ENCODE measurements at regions not wholly inside any gene's neighbourhood (a gene's known extent, or its start where the extent isn't known, plus 50 kb on each side); places are given as distances from the start of the nearest gene placed in this dataset.
"Not testable (repeated sequence)": the region's sequence is repeated elsewhere in the genome, so short reads cannot be mapped to it uniquely, and the experiment has no call there.

GRCh38 chr2:109669731-109670130, 55.6 kb downstream of the SOWAHC start:
- Histone ChIP-seq H3K9ac (ENCODE audit: low read depth in 1 of 2, low read length in 2 of 2) (no peak overlapping the region), H3K27me3 (ENCODE audit: control insufficient read depth in 2 of 2, insufficient read depth in 2 of 2, low read length in 2 of 2) (no peaks in the 10 kb centered on the region), H3K9me3 (ENCODE audit: control insufficient read depth in 2 of 2, low read length in 2 of 2) (no peaks in the 10 kb centered on the region), H3K4me1 (ENCODE audit: control insufficient read depth in 2 of 2, insufficient read depth in 2 of 2, low read length in 2 of 2) (peaks cover 5 to 8% of the 10 kb centered on the region in 2 donors), H3K36me3 (ENCODE audit: control insufficient read depth in 2 of 2, insufficient read depth in 2 of 2, low read length in 2 of 2) (no peaks in the 10 kb centered on the region), H3K4me3 (ENCODE audit: low read length in 2 of 2) (no peak overlapping the region), H3K27ac (ENCODE audit: low read depth in 2 of 2, low read length in 2 of 2) (no peak overlapping the region)

GRCh38 chr2:109670556-109671411, 56.6 kb downstream of the SOWAHC start:
- Histone ChIP-seq H3K27ac (ENCODE audit: low read depth in 2 of 2, low read length in 2 of 2) (no peak overlapping the region), H3K9ac (ENCODE audit: low read depth in 1 of 2, low read length in 2 of 2) (no peak overlapping the region), H3K4me1 (ENCODE audit: control insufficient read depth in 2 of 2, insufficient read depth in 2 of 2, low read length in 2 of 2) (peaks cover 7 to 12% of the 10 kb centered on the region in 2 donors), H3K27me3 (ENCODE audit: control insufficient read depth in 2 of 2, insufficient read depth in 2 of 2, low read length in 2 of 2) (no peaks in the 10 kb centered on the region), H3K4me3 (ENCODE audit: low read length in 2 of 2) (no peak overlapping the region), H3K36me3 (ENCODE audit: control insufficient read depth in 2 of 2, insufficient read depth in 2 of 2, low read length in 2 of 2) (no peaks in the 10 kb centered on the region), H3K9me3 (ENCODE audit: control insufficient read depth in 2 of 2, low read length in 2 of 2) (no peaks in the 10 kb centered on the region)

- H3K4me1 ChIP-seq (ENCODE audit: control insufficient read depth in 2 of 2, insufficient read depth in 2 of 2, low read length in 2 of 2), result peaks cover 29 to 50% of the 10 kb centered on the region in 2 donors
- H3K9me3 ChIP-seq (ENCODE audit: control insufficient read depth in 2 of 2, low read length in 2 of 2), result no peaks in the 10 kb centered on the region
- peak overlapping the region; percentile 94 to 96 for H3K27ac ChIP-seq (ENCODE audit: low read depth in 2 of 2, low read length in 2 of 2)
- no peaks in the 10 kb centered on the region for H3K27me3 ChIP-seq (ENCODE audit: control insufficient read depth in 2 of 2, insufficient read depth in 2 of 2, low read length in 2 of 2)
- H3K4me3 ChIP-seq (ENCODE audit: low read length in 2 of 2), result peak overlapping the region; percentile 2 to 35
- peak overlapping the region in 1 of 2 donors; percentile 57 for H3K9ac ChIP-seq (ENCODE audit: low read depth in 1 of 2, low read length in 2 of 2)
- H3K36me3 ChIP-seq (ENCODE audit: control insufficient read depth in 2 of 2, insufficient read depth in 2 of 2, low read length in 2 of 2), result no peaks in the 10 kb centered on the region
Measured at GRCh38 chr2:109674894-109675534, 60.9 kb downstream of the SOWAHC start.

- H3K9ac ChIP-seq (ENCODE audit: low read depth in 1 of 2, low read length in 2 of 2), result peak overlapping the region; percentile 35 to 67
- H3K4me1 ChIP-seq (ENCODE audit: control insufficient read depth in 2 of 2, insufficient read depth in 2 of 2, low read length in 2 of 2), result peaks cover 34 to 55% of the 10 kb centered on the region in 2 donors
- H3K27me3 ChIP-seq (ENCODE audit: control insufficient read depth in 2 of 2, insufficient read depth in 2 of 2, low read length in 2 of 2), result no peaks in the 10 kb centered on the region
- H3K9me3 ChIP-seq (ENCODE audit: control insufficient read depth in 2 of 2, low read length in 2 of 2), result no peaks in the 10 kb centered on the region
- H3K36me3 ChIP-seq (ENCODE audit: control insufficient read depth in 2 of 2, insufficient read depth in 2 of 2, low read length in 2 of 2), result no peaks in the 10 kb centered on the region
- peak overlapping the region; percentile 94 to 96 for H3K27ac ChIP-seq (ENCODE audit: low read depth in 2 of 2, low read length in 2 of 2)
- peak overlapping the region; percentile 31 to 32 for H3K4me3 ChIP-seq (ENCODE audit: low read length in 2 of 2)
Measured at GRCh38 chr2:109675666-109676345, 61.6 kb downstream of the SOWAHC start.

GRCh38 chr2:109676346-109676902, 62.3 kb downstream of the SOWAHC start:
- Histone ChIP-seq H3K9me3 (ENCODE audit: control insufficient read depth in 2 of 2, low read length in 2 of 2) (no peaks in the 10 kb centered on the region), H3K4me3 (ENCODE audit: low read length in 2 of 2) (peak overlapping the region; percentile 31 to 32), H3K4me1 (ENCODE audit: control insufficient read depth in 2 of 2, insufficient read depth in 2 of 2, low read length in 2 of 2) (peaks cover 35 to 57% of the 10 kb centered on the region in 2 donors), H3K9ac (ENCODE audit: low read depth in 1 of 2, low read length in 2 of 2) (peak overlapping the region; percentile 35 to 67), H3K27ac (ENCODE audit: low read depth in 2 of 2, low read length in 2 of 2) (peak overlapping the region; percentile 94 to 96), H3K27me3 (ENCODE audit: control insufficient read depth in 2 of 2, insufficient read depth in 2 of 2, low read length in 2 of 2) (no peaks in the 10 kb centered on the region), H3K36me3 (ENCODE audit: control insufficient read depth in 2 of 2, insufficient read depth in 2 of 2, low read length in 2 of 2) (no peaks in the 10 kb centered on the region)

- Histone ChIP-seq H3K4me1 (ENCODE audit: control insufficient read depth in 2 of 2, insufficient read depth in 2 of 2, low read length in 2 of 2) (peaks cover 35 to 60% of the 10 kb centered on the region in 2 donors), H3K27ac (ENCODE audit: low read depth in 2 of 2, low read length in 2 of 2) (peak overlapping the region in 1 of 2 donors; percentile 96)
- not testable (repeated sequence) for H3K36me3 ChIP-seq (ENCODE audit: control insufficient read depth in 2 of 2, insufficient read depth in 2 of 2, low read length in 2 of 2); H3K9ac ChIP-seq (ENCODE audit: low read depth in 1 of 2, low read length in 2 of 2); H3K9me3 ChIP-seq (ENCODE audit: control insufficient read depth in 2 of 2, low read length in 2 of 2); H3K4me3 ChIP-seq (ENCODE audit: low read length in 2 of 2); H3K27me3 ChIP-seq (ENCODE audit: control insufficient read depth in 2 of 2, insufficient read depth in 2 of 2, low read length in 2 of 2)
Measured at GRCh38 chr2:109677121-109677731, 63.1 kb downstream of the SOWAHC start.

- no peak overlapping the region for H3K4me3 ChIP-seq (ENCODE audit: low read length in 2 of 2)
- peak overlapping the region; percentile 52 to 75 for H3K27ac ChIP-seq (ENCODE audit: low read depth in 2 of 2, low read length in 2 of 2)
- no peaks in the 10 kb centered on the region for H3K9me3 ChIP-seq (ENCODE audit: control insufficient read depth in 2 of 2, low read length in 2 of 2)
- H3K4me1 ChIP-seq (ENCODE audit: control insufficient read depth in 2 of 2, insufficient read depth in 2 of 2, low read length in 2 of 2), result peaks cover 35 to 60% of the 10 kb centered on the region in 2 donors
- H3K9ac ChIP-seq (ENCODE audit: low read depth in 1 of 2, low read length in 2 of 2), result peak overlapping the region in 1 of 2 donors; percentile 16
- no peaks in the 10 kb centered on the region for H3K27me3 ChIP-seq (ENCODE audit: control insufficient read depth in 2 of 2, insufficient read depth in 2 of 2, low read length in 2 of 2)
- H3K36me3 ChIP-seq (ENCODE audit: control insufficient read depth in 2 of 2, insufficient read depth in 2 of 2, low read length in 2 of 2), result no peaks in the 10 kb centered on the region
Measured at GRCh38 chr2:109677835-109678580, 63.8 kb downstream of the SOWAHC start.

GRCh38 chr2:109678724-109679201, 64.6 kb downstream of the SOWAHC start:
- H3K4me3 ChIP-seq (ENCODE audit: low read length in 2 of 2); H3K9me3 ChIP-seq (ENCODE audit: control insufficient read depth in 2 of 2, low read length in 2 of 2); H3K36me3 ChIP-seq (ENCODE audit: control insufficient read depth in 2 of 2, insufficient read depth in 2 of 2, low read length in 2 of 2); H3K27me3 ChIP-seq (ENCODE audit: control insufficient read depth in 2 of 2, insufficient read depth in 2 of 2, low read length in 2 of 2): not testable (repeated sequence)
- peak overlapping the region; percentile 52 to 75 for H3K27ac ChIP-seq (ENCODE audit: low read depth in 2 of 2, low read length in 2 of 2)
- H3K4me1 ChIP-seq (ENCODE audit: control insufficient read depth in 2 of 2, insufficient read depth in 2 of 2, low read length in 2 of 2), result peaks cover 35 to 60% of the 10 kb centered on the region in 2 donors
- peak overlapping the region in 1 of 2 donors; percentile 16 for H3K9ac ChIP-seq (ENCODE audit: low read depth in 1 of 2, low read length in 2 of 2)

GRCh38 chr2:109679225-109679624, 65.1 kb downstream of the SOWAHC start:
- Histone ChIP-seq H3K4me1 (ENCODE audit: control insufficient read depth in 2 of 2, insufficient read depth in 2 of 2, low read length in 2 of 2) (peaks cover 35 to 56% of the 10 kb centered on the region in 2 donors), H3K9me3 (ENCODE audit: control insufficient read depth in 2 of 2, low read length in 2 of 2) (no peaks in the 10 kb centered on the region), H3K4me3 (ENCODE audit: low read length in 2 of 2) (no peak overlapping the region), H3K9ac (ENCODE audit: low read depth in 1 of 2, low read length in 2 of 2) (peak overlapping the region in 1 of 2 donors; percentile 16), H3K27me3 (ENCODE audit: control insufficient read depth in 2 of 2, insufficient read depth in 2 of 2, low read length in 2 of 2) (no peaks in the 10 kb centered on the region), H3K27ac (ENCODE audit: low read depth in 2 of 2, low read length in 2 of 2) (peak overlapping the region; percentile 52 to 75), H3K36me3 (ENCODE audit: control insufficient read depth in 2 of 2, insufficient read depth in 2 of 2, low read length in 2 of 2) (no peaks in the 10 kb centered on the region)

Data from mucosa of rectum (tissue), 2 donors.